ENCODE measurements at regions not wholly inside any gene's neighbourhood (a gene's known extent, or its start where the extent isn't known, plus 50 kb on each side); places are given as distances from the start of the nearest gene placed in this dataset.

- TF ChIP-seq CTCF (conservative IDR thresholded peaks at IDR 0.05; ENCODE audit: low read depth, low read length) (no peak), POLR2A (IDR thresholded peaks at IDR 0.05; ENCODE audit: low read depth, low read length) (no peak), BHLHE40 (IDR thresholded peaks at IDR 0.05; ENCODE audit: low read depth, low read length) (no peak)
Observed at GRCh38 chr14:71661441-71661840, 270.8 kb upstream of the RGS6 start.
